ENCODE measurements at regions not wholly inside any gene's neighbourhood (a gene's known extent, or its start where the extent isn't known, plus 50 kb on each side); places are given as distances from the start of the nearest gene placed in this dataset.

DNA sequence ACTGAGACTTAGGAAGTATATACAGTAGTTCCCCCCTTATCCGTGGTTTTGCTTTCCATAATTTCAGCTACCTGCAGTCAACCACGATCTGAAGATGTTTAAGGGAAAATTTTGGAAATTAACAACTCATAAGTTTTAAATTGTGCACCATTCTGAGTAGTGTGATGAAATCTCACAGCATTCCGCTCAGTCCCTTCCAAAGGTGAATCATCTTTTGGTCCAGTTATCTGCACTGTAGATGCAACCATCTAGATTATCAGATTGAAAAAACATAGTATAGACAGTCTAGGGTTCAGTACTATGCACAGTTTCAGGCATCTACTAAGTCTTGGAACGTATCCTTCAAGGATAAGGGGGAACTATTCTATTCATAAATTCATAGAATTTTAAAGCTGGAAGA is 109.0 kb downstream of the ANXA3 start:
- 0 out of 6 replicates have a peak overlapping the region, but pooled peaks of 1 of the 2 experiments have one; percentile 22 for H3K27ac ChIP-seq
- peaks cover 31% of the 10 kb centered on the region for H3K4me1 ChIP-seq
- no peak overlapping the region for H3K4me3 ChIP-seq
- DNase-seq (ENCODE audit: low read depth in 1 of 2, low spot score in 1 of 2), result no peak
- CTCF ChIA-PET, result no interaction called here
- no peak for ATAC-seq
- TF ChIP-seq NPAS2 (CRISPR knock-in tag; IDR thresholded peaks at IDR 0.05; ENCODE audit: borderline replicate concordance), result no peak
- TF ChIP-seq MYC (IDR thresholded peaks at IDR 0.05; ENCODE audit: borderline replicate concordance, low read length), result no peak
- no peak for TF ChIP-seq NR3C1 (IDR thresholded peaks at IDR 0.05)
- no peak for TF ChIP-seq CBX8 (IDR thresholded peaks at IDR 0.05)
- TF ChIP-seq HDAC2 (IDR thresholded peaks at IDR 0.05), result no peak
- no peak for TF ChIP-seq MAZ (IDR thresholded peaks at IDR 0.05; ENCODE audit: borderline replicate concordance, low read depth, low read length)
- TF ChIP-seq RCOR1 (IDR thresholded peaks at IDR 0.05; ENCODE audit: low read depth, low read length), result no peak
- TF ChIP-seq, protein P1, sequence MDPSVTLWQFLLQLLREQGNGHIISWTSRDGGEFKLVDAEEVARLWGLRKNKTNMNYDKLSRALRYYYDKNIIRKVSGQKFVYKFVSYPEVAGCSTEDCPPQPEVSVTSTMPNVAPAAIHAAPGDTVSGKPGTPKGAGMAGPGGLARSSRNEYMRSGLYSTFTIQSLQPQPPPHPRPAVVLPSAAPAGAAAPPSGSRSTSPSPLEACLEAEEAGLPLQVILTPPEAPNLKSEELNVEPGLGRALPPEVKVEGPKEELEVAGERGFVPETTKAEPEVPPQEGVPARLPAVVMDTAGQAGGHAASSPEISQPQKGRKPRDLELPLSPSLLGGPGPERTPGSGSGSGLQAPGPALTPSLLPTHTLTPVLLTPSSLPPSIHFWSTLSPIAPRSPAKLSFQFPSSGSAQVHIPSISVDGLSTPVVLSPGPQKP (IDR thresholded peaks at IDR 0.05; ENCODE audit: low read depth, low read length), result no peak
- TF ChIP-seq HOXB13 (CRISPR knock-in tag; IDR thresholded peaks at IDR 0.05; ENCODE audit: low read depth), result no peak
- no peak for TF ChIP-seq JUNB (IDR thresholded peaks at IDR 0.05)
- no peak for TF ChIP-seq RNF2 (IDR thresholded peaks at IDR 0.05; ENCODE audit: borderline replicate concordance, low read depth)
- TF ChIP-seq RARB (CRISPR knock-in tag; IDR thresholded peaks at IDR 0.05), result no peak
- TF ChIP-seq ZSCAN20 (CRISPR knock-in tag; IDR thresholded peaks at IDR 0.05), result no peak
- TF ChIP-seq, protein P2, sequence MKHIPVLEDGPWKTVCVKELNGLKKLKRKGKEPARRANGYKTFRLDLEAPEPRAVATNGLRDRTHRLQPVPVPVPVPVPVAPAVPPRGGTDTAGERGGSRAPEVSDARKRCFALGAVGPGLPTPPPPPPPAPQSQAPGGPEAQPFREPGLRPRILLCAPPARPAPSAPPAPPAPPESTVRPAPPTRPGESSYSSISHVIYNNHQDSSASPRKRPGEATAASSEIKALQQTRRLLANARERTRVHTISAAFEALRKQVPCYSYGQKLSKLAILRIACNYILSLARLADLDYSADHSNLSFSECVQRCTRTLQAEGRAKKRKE (CRISPR knock-in tag; IDR thresholded peaks at IDR 0.05; ENCODE audit: low read depth), result no peak
- TF ChIP-seq EP300 (IDR thresholded peaks at IDR 0.05), result no peak
- TF ChIP-seq POLR2A (IDR thresholded peaks at IDR 0.05; ENCODE audit: low read length), result no peak
- no peak for TF ChIP-seq BCL3 (IDR thresholded peaks at IDR 0.05)
- WGBS (ENCODE audit: missing lambda C conversion rate), result 87% methylated on average over 4 of the region's 4 CpGs
- no peak for FAIRE-seq
- POLR2A ChIA-PET, result interaction anchor here (1.9 kb wide), 1 partner anchor 116 kb away, joined by 12 read pairs; the partner anchor contains the start of gene BMP2K
- no peaks in the 10 kb centered on the region for H3K9me3 ChIP-seq
- H3K4me2 ChIP-seq, result peak overlapping the region; percentile 67; the same call in 2 of the 3 replicates

DNA sequence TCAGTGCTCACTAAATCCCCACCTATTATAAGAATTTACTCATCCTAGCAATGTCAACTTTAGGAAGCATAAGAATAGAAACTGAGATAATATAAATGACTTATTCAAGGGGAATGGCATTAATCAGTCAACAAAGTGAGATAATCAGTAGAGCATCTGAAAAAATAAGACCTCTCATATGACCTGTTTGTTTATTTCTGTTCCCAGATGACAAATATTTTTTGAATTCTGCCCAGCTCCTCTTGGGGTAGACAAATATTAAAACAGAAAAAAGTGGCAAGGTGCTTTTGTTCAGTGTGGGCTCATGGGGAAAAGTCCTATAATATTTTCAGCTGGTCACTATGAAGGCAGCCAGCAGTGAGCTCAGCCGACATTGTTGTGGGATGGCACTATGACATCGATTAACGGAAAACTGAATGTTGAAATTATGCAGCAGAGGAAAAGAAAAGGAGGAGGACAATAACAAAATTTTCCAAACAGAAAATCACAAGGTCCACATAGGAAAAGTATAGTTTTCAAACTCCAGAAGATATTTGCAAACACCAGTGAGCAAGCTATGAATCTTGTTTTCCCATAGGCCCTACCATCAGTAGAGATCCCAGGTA is 109.6 kb downstream of the ANXA3 start:
- Histone ChIP-seq H3K4me3 (no peak overlapping the region), H3K4me2 (peak overlapping the region; percentile 67), H3K9me3 (no peaks in the 10 kb centered on the region), H3K4me1 (peaks cover 31% of the 10 kb centered on the region), H3K27ac (peak overlapping the region; percentile 73 to 79)
- WGBS (ENCODE audit: missing lambda C conversion rate), result 81% methylated on average over 3 of the region's 3 CpGs
- CTCF ChIA-PET, result interaction anchor here (1.6 kb wide), 1 partner anchor 17 kb away, joined by 5 read pairs; no protein-coding TSS in a partner anchor
- FAIRE-seq (no peak), DNase-seq (ENCODE audit: low read depth in 1 of 2, low spot score in 1 of 2) (no peak), ATAC-seq (no peak)
- POLR2A ChIA-PET, result interaction anchor here (0.9 to 1.9 kb wide), 3 partner anchors 10 to 115 kb away, joined by 3 to 12 read pairs (median 5); partner anchors contain the start of gene BMP2K
- TF ChIP-seq NPAS2 (CRISPR knock-in tag; IDR thresholded peaks at IDR 0.05; ENCODE audit: borderline replicate concordance) (no peak), PBX3 (IDR thresholded peaks at IDR 0.05) (no peak), HOXA7 (CRISPR knock-in tag; IDR thresholded peaks at IDR 0.05) (no peak), RFX5 (IDR thresholded peaks at IDR 0.05) (no peak), REST (IDR thresholded peaks at IDR 0.05) (no peak), SMC3 (IDR thresholded peaks at IDR 0.05) (no peak), JUNB (IDR thresholded peaks at IDR 0.05) (no peak), NFE2L2 (conservative IDR thresholded peaks at IDR 0.05; ENCODE audit: low read length) (no peak), ZFP36 (IDR thresholded peaks at IDR 0.05; ENCODE audit: borderline replicate concordance, partially characterized antibody) (no peak), EHF (CRISPR knock-in tag; IDR thresholded peaks at IDR 0.05) (no peak), ESRRA (IDR thresholded peaks at IDR 0.05; ENCODE audit: borderline replicate concordance, low read length) (no peak), EHMT2 (IDR thresholded peaks at IDR 0.05; ENCODE audit: low read depth) (no peak), HOXB5 (CRISPR knock-in tag; IDR thresholded peaks at IDR 0.05) (no peak), POLR2A (IDR thresholded peaks at IDR 0.05; ENCODE audit: low read length) (no peak), RARB (CRISPR knock-in tag; IDR thresholded peaks at IDR 0.05) (no peak), CEBPB (IDR thresholded peaks at IDR 0.05) (no peak)
- TF ChIP-seq, protein P3, sequence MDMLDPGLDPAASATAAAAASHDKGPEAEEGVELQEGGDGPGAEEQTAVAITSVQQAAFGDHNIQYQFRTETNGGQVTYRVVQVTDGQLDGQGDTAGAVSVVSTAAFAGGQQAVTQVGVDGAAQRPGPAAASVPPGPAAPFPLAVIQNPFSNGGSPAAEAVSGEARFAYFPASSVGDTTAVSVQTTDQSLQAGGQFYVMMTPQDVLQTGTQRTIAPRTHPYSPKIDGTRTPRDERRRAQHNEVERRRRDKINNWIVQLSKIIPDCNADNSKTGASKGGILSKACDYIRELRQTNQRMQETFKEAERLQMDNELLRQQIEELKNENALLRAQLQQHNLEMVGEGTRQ (IDR thresholded peaks at IDR 0.05), result no peak
